B cell (primary cell): ENCODE measurements at regions not wholly inside any gene's neighbourhood (a gene's known extent, or its start where the extent isn't known, plus 50 kb on each side); places are given as distances from the start of the nearest gene placed in this dataset.

Experiments used
- CTCF ChIP-seq: fragments of 200-600 bp; IDR thresholded peaks from one replicate; pipeline ENCODE4 v1.8.0; 2022; ENCODE audit warnings: antibody characterized with exemption, mild to moderate bottlenecking
- EZH2 ChIP-seq: IDR thresholded peaks from 2 replicates; pipeline ENCODE4 v1.6.1; 2012; ENCODE audit warnings: borderline replicate concordance, low read depth, mild to moderate bottlenecking, moderate library complexity, low read length; ENCODE audit not compliant: insufficient read depth, poor library complexity, severe bottlenecking

- TF ChIP-seq EZH2 (no peak), CTCF (no peak)
Observed at GRCh38 chr4:28341784-28342183, 1481.1 kb downstream of the STIM2 start.
